WTC11 (cell line): ENCODE measurements at regions not wholly inside any gene's neighbourhood (a gene's known extent, or its start where the extent isn't known, plus 50 kb on each side); places are given as distances from the start of the nearest gene placed in this dataset.
A peak's percentile ranks its signal among the peaks of the same experiment; 100 is the strongest.

Source experiments
- ATAC-seq: fragments of 200-7000 bp; cut with Tn5 transposase; 2 replicates; pipeline ENCODE4 v1.10.0; 2021; ENCODE audit warnings: mild to moderate bottlenecking, moderate library complexity
- CTCF ChIA-PET: fragments of 300-600 bp; sonication (Branson Sonifier 250); formaldehyde crosslinking; loops from one replicate; lab custom pipeline; 2021; ENCODE audit warnings: antibody characterized with exemption; lab: Charles Lee
- POLR2A ChIA-PET: fragments of 350-600 bp; sonication (Branson Sonifier 250); formaldehyde crosslinking; loops from one replicate; lab custom pipeline; 2021; ENCODE audit warnings: antibody characterized with exemption; lab: Charles Lee
- DNase-seq: peaks from one replicate; pipeline ENCODE4 v3.0.0; 2021; ENCODE audit warnings: low spot score
- H3K27ac Mint-ChIP-seq: 2 replicates; pipeline ENCODE4 v1.8.0; 2021; ENCODE audit warnings: mixed read lengths
- H3K27me3 Mint-ChIP-seq: 2 replicates; pipeline ENCODE4 v1.8.0; 2021; ENCODE audit warnings: low read depth, mild to moderate bottlenecking, moderate library complexity, mixed read lengths
- H3K36me3 Mint-ChIP-seq: 2 replicates; pipeline ENCODE4 v1.8.0; 2021; ENCODE audit warnings: mixed read lengths
- H3K4me1 Mint-ChIP-seq: 2 replicates; pipeline ENCODE4 v1.8.0; 2022; ENCODE audit warnings: mixed read lengths
- H3K4me3 Mint-ChIP-seq: 2 replicates; pipeline ENCODE4 v1.8.0; 2021; ENCODE audit warnings: mild to moderate bottlenecking, moderate library complexity, mixed read lengths
- H3K9me3 Mint-ChIP-seq: 2 replicates; pipeline ENCODE4 v1.8.0; 2021; ENCODE audit warnings: mixed read lengths
- ETV6 ChIP-seq: sonication (generic); formaldehyde crosslinking; IDR thresholded peaks from 2 replicates; pipeline ENCODE4 v1.8.1; 2022; ENCODE audit warnings: mild to moderate bottlenecking, missing genetic modification reagents
- MYBL2 ChIP-seq: sonication (generic); formaldehyde crosslinking; IDR thresholded peaks from 2 replicates; pipeline ENCODE4 v1.8.1; 2023; ENCODE audit warnings: mild to moderate bottlenecking, moderate library complexity, missing genetic modification reagents
- NFYB ChIP-seq: sonication (generic); formaldehyde crosslinking; conservative IDR thresholded peaks from 2 replicates; pipeline ENCODE4 v1.8.0; 2022; ENCODE audit warnings: low read depth, missing genetic modification reagents
- NR1H2 ChIP-seq: sonication (generic); formaldehyde crosslinking; IDR thresholded peaks from 2 replicates; pipeline ENCODE4 v1.9.0; 2021; ENCODE audit warnings: mild to moderate bottlenecking, moderate library complexity, missing genetic modification reagents
- NR2C2 ChIP-seq: sonication (generic); formaldehyde crosslinking; IDR thresholded peaks from 2 replicates; pipeline ENCODE4 v1.8.0; 2022; ENCODE audit warnings: mild to moderate bottlenecking, missing genetic modification reagents
- SMAD3 ChIP-seq: sonication (generic); formaldehyde crosslinking; IDR thresholded peaks from 2 replicates; pipeline ENCODE4 v1.8.0; 2022; ENCODE audit warnings: missing genetic modification reagents, mild to moderate bottlenecking, borderline replicate concordance
- ZNF263 ChIP-seq: sonication (generic); formaldehyde crosslinking; IDR thresholded peaks from 2 replicates; pipeline ENCODE4 v1.8.1; 2022; ENCODE audit warnings: low read depth, mild to moderate bottlenecking, moderate library complexity, missing genetic modification reagents
- ZNF396 ChIP-seq: fragments of 250-450 bp; sonication (Bioruptor Pico); IDR thresholded peaks from 2 replicates; pipeline ENCODE4 v1.8.0; 2021; ENCODE audit warnings: mild to moderate bottlenecking, moderate library complexity, borderline replicate concordance
- ZNF671 ChIP-seq: fragments of 250-450 bp; sonication (Bioruptor Pico); IDR thresholded peaks from 2 replicates; pipeline ENCODE4 v1.8.0; 2021; ENCODE audit warnings: mild to moderate bottlenecking
- TF ChIP-seq, protein P1 (sequence below): fragments of 200-600 bp; IDR thresholded peaks from 2 replicates; pipeline ENCODE4 v1.8.0; 2022; ENCODE audit warnings: antibody characterized with exemption
- TF ChIP-seq, protein P2 (sequence below): sonication (generic); formaldehyde crosslinking; IDR thresholded peaks from 2 replicates; pipeline ENCODE4 v1.8.1; 2022; ENCODE audit warnings: low read depth, missing genetic modification reagents, borderline replicate concordance
- TF ChIP-seq, protein P3 (sequence below): fragments of 250-450 bp; sonication (Bioruptor Pico); IDR thresholded peaks from 2 replicates; pipeline ENCODE4 v1.9.0; 2021; ENCODE audit warnings: mild to moderate bottlenecking
- TF ChIP-seq, protein P4 (sequence below): sonication (generic); formaldehyde crosslinking; IDR thresholded peaks from 2 replicates; pipeline ENCODE4 v1.8.1; 2023; ENCODE audit warnings: mild to moderate bottlenecking, missing genetic modification reagents, moderate library complexity
- TF ChIP-seq, protein P5 (sequence below): sonication (generic); formaldehyde crosslinking; conservative IDR thresholded peaks from 2 replicates; pipeline ENCODE4 v1.8.1; 2022; ENCODE audit warnings: mild to moderate bottlenecking, missing genetic modification reagents

DNA sequence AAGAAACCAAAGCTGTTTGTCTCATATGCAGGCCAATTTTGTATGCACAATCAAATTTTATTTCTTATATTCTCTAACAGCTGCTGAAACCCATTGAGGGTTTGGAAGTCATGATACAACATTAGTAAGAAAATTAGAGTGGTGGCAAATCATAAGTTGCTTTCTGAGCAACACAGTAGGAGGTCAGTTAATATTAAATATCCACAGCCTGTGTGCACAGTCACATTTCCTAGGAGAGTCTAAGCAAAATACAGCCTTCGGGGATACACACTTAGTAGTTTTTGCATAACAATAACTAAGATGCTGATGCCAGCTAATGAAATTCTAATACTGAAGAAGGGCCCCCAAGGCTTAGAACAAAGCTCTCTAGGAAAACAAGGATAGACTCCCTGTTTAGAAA, 209.6 kb upstream of the E2F7 start:
- CTCF ChIA-PET, result interaction anchor here (1.1 kb wide), 1 partner anchor 11 kb away, joined by 3 read pairs; no protein-coding TSS in a partner anchor

DNA sequence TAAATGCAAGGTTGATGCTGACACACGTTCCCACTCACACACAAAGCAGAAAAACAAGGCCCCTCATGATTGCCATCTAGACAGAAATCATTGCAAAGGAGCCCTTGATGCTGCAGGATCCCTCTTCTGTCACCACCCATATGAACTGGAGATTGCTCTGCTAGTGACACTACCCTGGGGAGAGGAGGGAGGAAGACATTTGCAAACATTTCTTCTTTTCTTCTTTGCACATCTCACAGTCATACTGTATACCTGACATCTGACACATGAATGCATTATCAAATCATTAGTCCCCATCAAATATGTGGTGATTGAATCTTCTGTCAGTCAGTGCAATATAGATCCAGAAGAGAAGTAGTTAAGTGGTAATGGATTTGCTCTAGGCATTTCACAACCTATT, 208.5 kb upstream of the E2F7 start:
- H3K36me3 Mint-ChIP-seq, result no peaks in the 10 kb centered on the region
- ChIA-PET CTCF (interaction anchor here (1.1 kb wide), 1 partner anchor 12 kb away, joined by 3 read pairs; no protein-coding TSS in a partner anchor), POLR2A (no interaction called here)
- no peak overlapping the region for H3K4me3 Mint-ChIP-seq
- no peaks in the 10 kb centered on the region for H3K27me3 Mint-ChIP-seq
- no peak for ATAC-seq
- no peak overlapping the region for H3K27ac Mint-ChIP-seq
- DNase-seq, result no peak
- H3K4me1 Mint-ChIP-seq, result peaks cover 31% of the 10 kb centered on the region
- no peak for TF ChIP-seq MYBL2 (CRISPR knock-in tag)
- no peak for TF ChIP-seq ZNF263 (CRISPR knock-in tag)
- TF ChIP-seq ETV6, result no peak
- TF ChIP-seq SMAD3 (CRISPR knock-in tag), result no peak
- TF ChIP-seq ZNF396, result no peak
- TF ChIP-seq, protein P1, sequence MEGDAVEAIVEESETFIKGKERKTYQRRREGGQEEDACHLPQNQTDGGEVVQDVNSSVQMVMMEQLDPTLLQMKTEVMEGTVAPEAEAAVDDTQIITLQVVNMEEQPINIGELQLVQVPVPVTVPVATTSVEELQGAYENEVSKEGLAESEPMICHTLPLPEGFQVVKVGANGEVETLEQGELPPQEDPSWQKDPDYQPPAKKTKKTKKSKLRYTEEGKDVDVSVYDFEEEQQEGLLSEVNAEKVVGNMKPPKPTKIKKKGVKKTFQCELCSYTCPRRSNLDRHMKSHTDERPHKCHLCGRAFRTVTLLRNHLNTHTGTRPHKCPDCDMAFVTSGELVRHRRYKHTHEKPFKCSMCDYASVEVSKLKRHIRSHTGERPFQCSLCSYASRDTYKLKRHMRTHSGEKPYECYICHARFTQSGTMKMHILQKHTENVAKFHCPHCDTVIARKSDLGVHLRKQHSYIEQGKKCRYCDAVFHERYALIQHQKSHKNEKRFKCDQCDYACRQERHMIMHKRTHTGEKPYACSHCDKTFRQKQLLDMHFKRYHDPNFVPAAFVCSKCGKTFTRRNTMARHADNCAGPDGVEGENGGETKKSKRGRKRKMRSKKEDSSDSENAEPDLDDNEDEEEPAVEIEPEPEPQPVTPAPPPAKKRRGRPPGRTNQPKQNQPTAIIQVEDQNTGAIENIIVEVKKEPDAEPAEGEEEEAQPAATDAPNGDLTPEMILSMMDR, result no peak
- TF ChIP-seq, protein P2, sequence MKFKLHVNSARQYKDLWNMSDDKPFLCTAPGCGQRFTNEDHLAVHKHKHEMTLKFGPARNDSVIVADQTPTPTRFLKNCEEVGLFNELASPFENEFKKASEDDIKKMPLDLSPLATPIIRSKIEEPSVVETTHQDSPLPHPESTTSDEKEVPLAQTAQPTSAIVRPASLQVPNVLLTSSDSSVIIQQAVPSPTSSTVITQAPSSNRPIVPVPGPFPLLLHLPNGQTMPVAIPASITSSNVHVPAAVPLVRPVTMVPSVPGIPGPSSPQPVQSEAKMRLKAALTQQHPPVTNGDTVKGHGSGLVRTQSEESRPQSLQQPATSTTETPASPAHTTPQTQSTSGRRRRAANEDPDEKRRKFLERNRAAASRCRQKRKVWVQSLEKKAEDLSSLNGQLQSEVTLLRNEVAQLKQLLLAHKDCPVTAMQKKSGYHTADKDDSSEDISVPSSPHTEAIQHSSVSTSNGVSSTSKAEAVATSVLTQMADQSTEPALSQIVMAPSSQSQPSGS (CRISPR knock-in tag), result no peak
- TF ChIP-seq, protein P3, sequence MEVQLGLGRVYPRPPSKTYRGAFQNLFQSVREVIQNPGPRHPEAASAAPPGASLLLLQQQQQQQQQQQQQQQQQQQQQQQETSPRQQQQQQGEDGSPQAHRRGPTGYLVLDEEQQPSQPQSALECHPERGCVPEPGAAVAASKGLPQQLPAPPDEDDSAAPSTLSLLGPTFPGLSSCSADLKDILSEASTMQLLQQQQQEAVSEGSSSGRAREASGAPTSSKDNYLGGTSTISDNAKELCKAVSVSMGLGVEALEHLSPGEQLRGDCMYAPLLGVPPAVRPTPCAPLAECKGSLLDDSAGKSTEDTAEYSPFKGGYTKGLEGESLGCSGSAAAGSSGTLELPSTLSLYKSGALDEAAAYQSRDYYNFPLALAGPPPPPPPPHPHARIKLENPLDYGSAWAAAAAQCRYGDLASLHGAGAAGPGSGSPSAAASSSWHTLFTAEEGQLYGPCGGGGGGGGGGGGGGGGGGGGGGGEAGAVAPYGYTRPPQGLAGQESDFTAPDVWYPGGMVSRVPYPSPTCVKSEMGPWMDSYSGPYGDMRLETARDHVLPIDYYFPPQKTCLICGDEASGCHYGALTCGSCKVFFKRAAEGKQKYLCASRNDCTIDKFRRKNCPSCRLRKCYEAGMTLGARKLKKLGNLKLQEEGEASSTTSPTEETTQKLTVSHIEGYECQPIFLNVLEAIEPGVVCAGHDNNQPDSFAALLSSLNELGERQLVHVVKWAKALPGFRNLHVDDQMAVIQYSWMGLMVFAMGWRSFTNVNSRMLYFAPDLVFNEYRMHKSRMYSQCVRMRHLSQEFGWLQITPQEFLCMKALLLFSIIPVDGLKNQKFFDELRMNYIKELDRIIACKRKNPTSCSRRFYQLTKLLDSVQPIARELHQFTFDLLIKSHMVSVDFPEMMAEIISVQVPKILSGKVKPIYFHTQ (CRISPR knock-in tag), result no peak
- no peak for TF ChIP-seq ZNF671 (CRISPR knock-in tag)
- TF ChIP-seq, protein P4, sequence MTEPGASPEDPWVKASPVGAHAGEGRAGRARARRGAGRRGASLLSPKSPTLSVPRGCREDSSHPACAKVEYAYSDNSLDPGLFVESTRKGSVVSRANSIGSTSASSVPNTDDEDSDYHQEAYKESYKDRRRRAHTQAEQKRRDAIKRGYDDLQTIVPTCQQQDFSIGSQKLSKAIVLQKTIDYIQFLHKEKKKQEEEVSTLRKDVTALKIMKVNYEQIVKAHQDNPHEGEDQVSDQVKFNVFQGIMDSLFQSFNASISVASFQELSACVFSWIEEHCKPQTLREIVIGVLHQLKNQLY (CRISPR knock-in tag), result no peak
- TF ChIP-seq NR1H2 (CRISPR knock-in tag), result no peak
- no peaks in the 10 kb centered on the region for H3K9me3 Mint-ChIP-seq

More for the DNA sequence above, 209.6 kb upstream of the E2F7 start:
- ATAC-seq (peak; percentile 57), DNase-seq (no peak)
- Mint-ChIP-seq H3K4me3 (no peak overlapping the region), H3K27me3 (no peaks in the 10 kb centered on the region), H3K27ac (no peak overlapping the region), H3K36me3 (no peaks in the 10 kb centered on the region), H3K9me3 (no peaks in the 10 kb centered on the region), H3K4me1 (peaks cover 23% of the 10 kb centered on the region)
- TF ChIP-seq NFYB (CRISPR knock-in tag), result no peak
- TF ChIP-seq, protein P1, result no peak
- TF ChIP-seq, protein P5, sequence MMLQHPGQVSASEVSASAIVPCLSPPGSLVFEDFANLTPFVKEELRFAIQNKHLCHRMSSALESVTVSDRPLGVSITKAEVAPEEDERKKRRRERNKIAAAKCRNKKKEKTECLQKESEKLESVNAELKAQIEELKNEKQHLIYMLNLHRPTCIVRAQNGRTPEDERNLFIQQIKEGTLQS, result no peak
- no peak for TF ChIP-seq NR2C2 (CRISPR knock-in tag)
- POLR2A ChIA-PET, result no interaction called here
